Memory B cell (primary cell): ENCODE measurements at regions not wholly inside any gene's neighbourhood (a gene's known extent, or its start where the extent isn't known, plus 50 kb on each side); places are given as distances from the start of the nearest gene placed in this dataset.

Source experiments
- ATAC-seq: fragments of 150-1000 bp; cut with Tn5 transposase; 2 replicates; pipeline ENCODE4 v1.10.0; 2021; ENCODE audit warnings: low read depth, mild to moderate bottlenecking, moderate library complexity
- DNase-seq, 2 donors: peaks; one replicate each; pipeline ENCODE4 v3.0.0; 2022; ENCODE audit warnings: low spot score in 2 of 2
- H3K27ac Mint-ChIP-seq: one replicate; pipeline ENCODE4 v1.8.0; 2022; ENCODE audit warnings: mild to moderate bottlenecking, moderate library complexity, mixed read lengths
- H3K27me3 Mint-ChIP-seq: one replicate; pipeline ENCODE4 v1.8.0; 2022; ENCODE audit warnings: mixed read lengths
- H3K36me3 Mint-ChIP-seq: one replicate; pipeline ENCODE4 v1.8.0; 2022; ENCODE audit warnings: mild to moderate bottlenecking, mixed read lengths
- H3K4me1 Mint-ChIP-seq: one replicate; pipeline ENCODE4 v1.8.0; 2022; ENCODE audit warnings: mixed read lengths
- H3K4me3 Mint-ChIP-seq: one replicate; pipeline ENCODE4 v1.8.0; 2022; ENCODE audit warnings: mild to moderate bottlenecking, moderate library complexity, mixed read lengths
- H3K9me3 Mint-ChIP-seq: one replicate; pipeline ENCODE4 v1.8.0; 2022; ENCODE audit warnings: mixed read lengths

DNA sequence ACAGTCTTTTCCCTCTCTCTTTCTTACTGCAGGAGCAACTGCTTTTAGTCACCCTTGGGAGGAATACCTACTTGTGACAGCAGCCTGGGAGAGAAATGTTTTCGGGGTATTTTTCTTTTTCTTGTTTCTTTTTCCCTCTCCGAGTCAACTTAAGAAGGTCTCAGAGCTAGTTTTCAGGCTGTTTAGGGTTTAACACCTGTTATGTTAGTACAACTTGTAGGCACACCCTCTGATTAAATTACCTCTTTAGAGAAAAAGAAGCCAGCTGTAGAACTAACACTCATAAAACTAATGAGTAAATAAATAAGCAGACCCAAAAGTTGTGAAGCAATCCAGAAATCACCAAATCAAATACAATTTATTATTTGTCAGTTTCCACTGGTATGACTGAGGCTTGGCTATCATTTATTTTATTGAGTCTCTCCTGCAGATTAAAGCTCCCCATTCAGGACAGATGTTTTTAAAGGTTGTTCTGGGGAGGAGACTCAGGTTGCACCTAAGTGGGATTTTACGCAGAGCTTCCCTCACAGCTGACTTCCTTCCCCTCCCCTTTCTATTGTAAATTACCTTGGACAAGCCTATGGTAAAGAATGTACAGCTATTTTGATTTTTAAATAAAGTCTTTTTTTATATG, 112.5 kb downstream of the FOXB1 start:
- DNase-seq: no peak
- Mint-ChIP-seq H3K9me3 (no peaks in the 10 kb centered on the region), H3K36me3 (no peaks in the 10 kb centered on the region), H3K4me1 (no peaks in the 10 kb centered on the region), H3K27ac (no peak overlapping the region), H3K27me3 (no peaks in the 10 kb centered on the region), H3K4me3 (no peak overlapping the region)
- ATAC-seq: no peak

DNA sequence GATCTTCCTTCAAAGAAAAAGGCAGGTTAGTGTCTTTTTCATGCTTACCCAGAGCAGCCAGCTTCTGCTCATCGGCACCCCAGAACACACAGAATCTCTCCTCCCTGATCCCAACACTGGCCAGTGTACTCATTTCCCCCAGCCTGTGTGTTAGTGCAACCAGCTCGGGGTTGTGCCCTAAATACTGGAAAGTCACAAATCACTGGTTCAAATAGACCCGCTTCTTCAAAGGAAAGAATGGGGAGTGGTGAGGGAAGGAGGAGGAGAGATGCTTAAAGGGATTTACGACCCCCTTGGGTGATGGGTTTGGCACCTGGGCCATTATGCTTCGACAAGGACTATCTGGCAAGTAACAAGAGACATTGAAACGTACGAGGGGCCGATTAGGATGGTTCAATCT, 114.0 kb downstream of the FOXB1 start:
- ATAC-seq: no peak

DNA sequence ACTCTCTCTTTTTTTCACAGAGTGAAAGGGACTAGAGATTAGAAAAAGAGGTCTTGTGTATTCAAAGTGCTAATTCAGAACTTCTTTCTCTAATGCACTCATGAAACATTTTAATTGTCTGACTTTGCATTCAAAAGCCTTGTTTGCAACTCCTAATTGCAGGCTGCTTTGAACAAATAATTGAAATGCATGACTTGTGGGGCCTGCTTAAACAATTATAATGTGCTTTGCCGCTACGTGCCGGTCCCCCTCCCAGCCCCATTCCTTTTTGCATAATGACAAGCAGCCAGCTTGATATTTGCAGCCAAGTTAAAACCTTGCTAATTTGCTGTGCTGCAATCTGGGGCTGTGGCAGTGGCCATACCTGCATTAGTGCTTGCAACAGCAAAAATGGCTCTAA, 114.5 kb downstream of the FOXB1 start:
- DNase-seq (no peak), ATAC-seq (no peak)
- H3K27ac Mint-ChIP-seq: no peak overlapping the region

More for the DNA sequence above, 114.0 kb downstream of the FOXB1 start:
- no peaks in the 10 kb centered on the region for H3K27me3 Mint-ChIP-seq
- no peak overlapping the region for H3K4me3 Mint-ChIP-seq
- H3K36me3 Mint-ChIP-seq: no peaks in the 10 kb centered on the region
- DNase-seq: no peak
- no peak overlapping the region for H3K27ac Mint-ChIP-seq
- no peaks in the 10 kb centered on the region for H3K9me3 Mint-ChIP-seq
- H3K4me1 Mint-ChIP-seq: no peaks in the 10 kb centered on the region

DNA sequence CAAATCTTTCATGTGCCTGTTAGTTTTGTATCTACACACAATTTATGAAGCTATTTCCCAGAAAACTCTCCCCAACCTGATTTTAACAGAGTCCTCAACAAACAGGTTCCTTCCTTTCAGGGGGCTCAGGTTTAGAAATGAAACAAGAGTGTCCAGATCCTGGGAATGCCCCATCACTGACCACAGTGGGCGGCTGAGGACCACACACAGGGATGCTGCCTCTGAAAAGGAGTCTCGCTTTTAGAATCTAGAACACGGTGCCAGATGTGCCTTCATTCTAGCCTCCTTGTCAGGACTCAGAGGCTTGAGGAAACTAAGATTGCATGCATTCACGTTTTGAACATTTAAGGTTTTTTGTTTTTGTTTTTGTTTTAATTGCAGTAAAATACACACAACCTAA, 115.0 kb downstream of the FOXB1 start:
- ATAC-seq: no peak
- no peak for DNase-seq
- no peak overlapping the region for H3K4me3 Mint-ChIP-seq
- no peaks in the 10 kb centered on the region for H3K36me3 Mint-ChIP-seq
- no peaks in the 10 kb centered on the region for H3K4me1 Mint-ChIP-seq
- H3K9me3 Mint-ChIP-seq: no peaks in the 10 kb centered on the region
- no peak overlapping the region for H3K27ac Mint-ChIP-seq
- H3K27me3 Mint-ChIP-seq: no peaks in the 10 kb centered on the region

More for the DNA sequence above, 114.5 kb downstream of the FOXB1 start:
- no peaks in the 10 kb centered on the region for H3K36me3 Mint-ChIP-seq
- no peaks in the 10 kb centered on the region for H3K27me3 Mint-ChIP-seq
- H3K4me3 Mint-ChIP-seq: no peak overlapping the region
- H3K9me3 Mint-ChIP-seq: no peaks in the 10 kb centered on the region
- no peaks in the 10 kb centered on the region for H3K4me1 Mint-ChIP-seq

DNA sequence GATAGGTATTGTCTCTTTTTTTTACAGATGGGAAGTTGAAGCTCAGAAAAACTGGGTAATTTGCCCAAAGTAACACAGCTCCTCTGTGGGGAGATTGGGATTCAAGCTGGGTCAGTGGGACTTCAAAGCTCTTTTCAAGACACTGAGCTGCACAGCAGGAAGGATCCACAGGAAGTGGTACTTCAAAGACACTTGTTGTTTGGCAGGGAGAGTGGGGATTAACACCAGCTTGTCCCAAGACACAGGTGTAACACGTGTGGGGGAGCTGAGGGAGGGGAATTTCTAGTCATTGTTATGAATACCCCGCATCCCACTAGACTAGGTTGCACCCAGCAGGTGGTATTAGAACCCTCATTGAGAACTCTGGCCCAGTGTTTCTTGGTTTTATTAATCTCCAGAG, 116.0 kb downstream of the FOXB1 start:
- DNase-seq: no peak
- H3K36me3 Mint-ChIP-seq: no peaks in the 10 kb centered on the region
- ATAC-seq: no peak
- H3K27ac Mint-ChIP-seq: no peak overlapping the region
- no peaks in the 10 kb centered on the region for H3K4me1 Mint-ChIP-seq
- no peaks in the 10 kb centered on the region for H3K9me3 Mint-ChIP-seq
- H3K27me3 Mint-ChIP-seq: no peaks in the 10 kb centered on the region
- H3K4me3 Mint-ChIP-seq: no peak overlapping the region

DNA sequence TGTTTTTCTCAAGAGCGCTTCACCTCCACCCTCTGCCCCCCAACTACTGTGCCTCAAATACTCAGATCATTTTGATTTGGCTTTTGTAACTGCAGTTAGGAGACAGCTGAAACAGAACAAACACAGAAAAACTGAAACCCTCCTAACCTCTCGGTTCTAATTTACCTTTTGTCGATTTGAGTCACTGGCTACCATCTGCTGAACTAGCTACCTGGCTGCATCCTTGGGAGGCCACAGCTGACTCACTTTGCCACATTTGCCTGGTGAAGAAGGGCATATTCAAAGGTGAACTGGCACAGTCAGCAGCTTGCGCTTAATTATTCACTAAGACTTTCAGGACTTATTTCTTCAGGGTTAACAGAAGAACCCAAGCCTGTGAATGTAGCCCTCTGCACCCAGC, 117.7 kb downstream of the FOXB1 start:
- Mint-ChIP-seq H3K4me1 (peaks cover 2% of the 10 kb centered on the region), H3K36me3 (no peaks in the 10 kb centered on the region), H3K27ac (no peak overlapping the region), H3K4me3 (no peak overlapping the region), H3K9me3 (no peaks in the 10 kb centered on the region), H3K27me3 (no peaks in the 10 kb centered on the region)
- ATAC-seq: no peak
- no peak for DNase-seq

DNA sequence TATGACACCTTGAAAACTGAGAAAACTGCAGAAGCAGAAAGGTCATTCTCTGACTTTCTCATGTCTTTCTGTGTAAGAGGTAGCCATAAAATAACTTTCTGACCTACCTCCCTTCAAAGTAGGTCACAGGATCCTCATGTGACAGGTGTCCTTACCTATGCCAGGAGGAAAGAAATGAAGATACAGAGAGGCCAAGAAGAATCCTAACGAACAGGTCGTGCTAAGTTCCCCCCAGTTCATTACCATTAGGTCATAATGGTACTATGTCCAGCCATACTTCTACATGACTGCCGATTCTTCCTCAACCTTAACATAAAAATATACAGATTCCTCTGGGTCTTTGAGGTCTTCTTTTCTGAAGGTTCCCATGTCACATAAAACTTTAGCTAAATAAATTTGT, 118.6 kb downstream of the FOXB1 start:
- Mint-ChIP-seq H3K4me3 (no peak overlapping the region), H3K27ac (no peak overlapping the region), H3K27me3 (no peaks in the 10 kb centered on the region), H3K36me3 (no peaks in the 10 kb centered on the region), H3K9me3 (no peaks in the 10 kb centered on the region), H3K4me1 (peaks cover 7% of the 10 kb centered on the region)
- ATAC-seq: no peak
- no peak for DNase-seq

DNA sequence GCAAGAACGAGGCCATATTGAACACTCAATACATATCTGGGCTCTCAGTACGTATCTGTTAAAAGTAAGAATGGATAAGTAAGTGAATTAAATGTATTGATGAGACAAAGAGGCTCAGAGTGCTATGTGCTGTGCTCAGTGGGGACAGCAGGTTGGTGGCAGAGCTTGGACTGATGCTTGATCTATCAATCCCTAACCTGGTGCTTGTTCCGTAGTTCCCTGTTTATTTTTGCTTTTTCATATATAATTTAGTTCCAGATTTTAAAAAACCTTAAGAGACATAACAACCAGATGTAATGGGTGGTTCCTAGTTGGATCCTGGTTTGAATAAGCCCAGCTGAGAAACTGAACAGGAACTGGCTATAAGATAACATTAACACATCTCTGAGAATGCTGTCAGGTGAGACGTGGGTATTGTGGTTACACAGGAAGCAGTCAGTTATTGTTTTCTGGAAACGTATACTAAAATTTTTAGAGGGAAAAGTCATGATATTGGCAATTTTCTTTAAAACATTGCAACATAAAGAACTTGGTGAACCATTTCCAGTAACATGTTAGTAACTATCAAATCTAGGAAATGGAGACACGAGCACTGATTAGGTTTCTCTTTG, 120.5 kb downstream of the FOXB1 start:
- DNase-seq (no peak), ATAC-seq (no peak)
- H3K27ac Mint-ChIP-seq: no peak overlapping the region
- H3K36me3 Mint-ChIP-seq: no peaks in the 10 kb centered on the region
- peaks cover 7% of the 10 kb centered on the region for H3K4me1 Mint-ChIP-seq
- no peaks in the 10 kb centered on the region for H3K27me3 Mint-ChIP-seq
- no peak overlapping the region for H3K4me3 Mint-ChIP-seq
- no peaks in the 10 kb centered on the region for H3K9me3 Mint-ChIP-seq

DNA sequence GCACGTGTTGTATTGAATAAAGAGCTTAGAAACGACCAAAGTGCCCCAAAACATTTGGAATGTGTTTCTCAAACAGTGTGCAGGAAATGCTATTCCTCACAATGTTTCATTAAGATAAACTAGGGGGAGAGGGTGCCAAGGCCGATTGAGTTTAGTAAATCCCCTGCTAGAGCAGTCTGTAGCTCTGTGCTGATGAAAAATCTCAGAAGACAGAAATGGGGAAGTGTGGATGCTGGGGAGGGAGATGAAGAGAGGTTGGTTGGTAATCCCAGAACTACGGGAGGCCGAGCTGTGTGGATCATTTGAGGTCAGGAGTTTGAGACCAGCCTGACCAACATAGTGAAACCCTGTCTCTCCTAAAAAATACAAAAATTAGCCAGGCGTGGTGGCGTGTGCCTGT, 121.2 kb downstream of the FOXB1 start:
- no peaks in the 10 kb centered on the region for H3K27me3 Mint-ChIP-seq
- H3K4me1 Mint-ChIP-seq: peaks cover 7% of the 10 kb centered on the region
- no peak for DNase-seq
- no peaks in the 10 kb centered on the region for H3K36me3 Mint-ChIP-seq
- ATAC-seq: no peak
- no peaks in the 10 kb centered on the region for H3K9me3 Mint-ChIP-seq
- H3K27ac Mint-ChIP-seq: no peak overlapping the region
- H3K4me3 Mint-ChIP-seq: no peak overlapping the region

DNA sequence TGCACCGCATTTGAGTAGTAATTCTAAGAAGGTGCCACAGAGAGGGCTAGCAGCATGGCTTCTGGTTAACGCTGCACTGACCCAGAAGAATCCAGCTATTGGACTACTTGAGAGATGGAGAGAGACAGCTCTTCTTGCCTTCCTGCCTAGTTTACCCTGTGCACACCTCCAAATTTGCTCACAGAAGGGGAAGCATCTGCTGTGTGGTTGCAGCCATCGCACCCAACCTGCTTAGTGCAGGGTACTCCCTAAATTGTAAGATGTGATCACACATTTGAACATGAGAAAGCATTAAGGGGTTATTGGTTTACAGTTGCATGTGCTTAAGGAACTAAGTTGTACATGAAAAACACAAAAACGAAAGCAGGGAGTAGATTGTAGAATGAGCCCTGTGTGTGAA, 122.1 kb downstream of the FOXB1 start:
- Mint-ChIP-seq H3K9me3 (no peaks in the 10 kb centered on the region), H3K4me3 (no peak overlapping the region), H3K4me1 (peaks cover 7% of the 10 kb centered on the region), H3K27me3 (no peaks in the 10 kb centered on the region), H3K27ac (peak overlapping the region; percentile 46), H3K36me3 (no peaks in the 10 kb centered on the region)
- no peak for DNase-seq
- ATAC-seq: no peak

DNA sequence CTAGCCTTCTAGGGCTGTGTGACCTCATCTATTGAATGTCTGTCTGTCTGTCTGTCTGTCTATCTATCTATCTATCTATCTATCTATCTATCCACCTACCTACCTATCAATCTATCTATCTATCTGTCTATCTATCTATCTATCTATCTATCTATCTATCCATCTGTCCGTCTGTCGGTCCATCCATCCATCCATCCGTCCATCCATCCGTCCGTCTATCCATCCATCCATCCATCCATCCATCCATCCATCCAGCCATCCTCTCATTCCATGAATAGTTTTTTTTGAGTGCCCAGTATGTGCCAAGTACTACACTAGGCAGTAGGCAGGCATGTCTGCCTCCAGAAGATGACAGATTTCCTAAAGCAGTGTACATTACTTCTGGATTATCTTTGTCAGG, 122.5 kb downstream of the FOXB1 start:
- Mint-ChIP-seq H3K4me1 (peaks cover 7% of the 10 kb centered on the region), H3K4me3 (peak overlapping the region; percentile 87), H3K27ac (no peak overlapping the region), H3K9me3 (no peaks in the 10 kb centered on the region), H3K27me3 (no peaks in the 10 kb centered on the region), H3K36me3 (no peaks in the 10 kb centered on the region)
- no peak for ATAC-seq
- no peak for DNase-seq

DNA sequence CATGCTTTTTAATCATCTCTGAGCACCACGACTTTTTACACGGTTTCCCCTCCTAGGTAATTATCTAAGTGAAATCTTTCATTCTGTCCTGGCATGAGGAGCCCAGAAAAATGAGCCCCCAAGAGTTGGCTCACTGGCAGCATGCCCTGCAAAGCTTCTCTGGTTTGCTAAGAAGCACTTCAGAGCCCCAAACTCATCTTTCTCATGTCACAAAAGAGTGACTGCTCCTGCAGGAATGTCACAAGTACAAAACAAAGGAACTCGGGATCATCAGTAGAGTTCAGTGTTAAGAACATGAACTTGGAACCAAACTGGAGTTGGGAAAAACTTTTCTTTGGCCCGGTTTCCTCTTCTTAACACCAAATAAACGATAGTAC, 123.9 kb downstream of the FOXB1 start:
- ATAC-seq (no peak), DNase-seq (no peak)
- Mint-ChIP-seq H3K27ac (peak overlapping the region; percentile 90), H3K4me3 (peak overlapping the region; percentile 87), H3K4me1 (peaks cover 7% of the 10 kb centered on the region), H3K36me3 (no peaks in the 10 kb centered on the region), H3K27me3 (peaks cover 4% of the 10 kb centered on the region), H3K9me3 (no peaks in the 10 kb centered on the region)

DNA sequence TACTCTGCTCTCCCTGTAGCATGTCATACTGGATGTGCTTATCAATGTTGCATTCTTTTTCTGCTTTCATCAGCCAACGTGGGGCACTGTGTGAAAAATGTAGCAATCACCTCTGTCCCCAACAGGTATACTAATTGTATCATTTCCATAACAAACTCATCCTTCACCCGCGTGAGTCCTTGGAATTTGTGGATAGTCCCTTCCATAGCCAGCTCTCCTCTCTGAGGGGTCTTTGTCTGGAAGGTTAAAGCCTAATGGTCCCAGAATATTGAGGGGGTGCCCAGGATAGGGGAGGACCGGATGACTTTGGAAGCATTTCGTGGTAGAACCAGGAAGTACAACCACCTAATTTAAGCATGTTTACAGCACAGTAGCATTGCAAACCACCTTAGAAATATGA, 124.6 kb downstream of the FOXB1 start:
- Mint-ChIP-seq H3K27me3 (peaks cover 4% of the 10 kb centered on the region), H3K27ac (peak overlapping the region; percentile 90), H3K4me3 (no peak overlapping the region), H3K4me1 (peaks cover 7% of the 10 kb centered on the region), H3K9me3 (no peaks in the 10 kb centered on the region), H3K36me3 (no peaks in the 10 kb centered on the region)
- DNase-seq (no peak), ATAC-seq (no peak)

DNA sequence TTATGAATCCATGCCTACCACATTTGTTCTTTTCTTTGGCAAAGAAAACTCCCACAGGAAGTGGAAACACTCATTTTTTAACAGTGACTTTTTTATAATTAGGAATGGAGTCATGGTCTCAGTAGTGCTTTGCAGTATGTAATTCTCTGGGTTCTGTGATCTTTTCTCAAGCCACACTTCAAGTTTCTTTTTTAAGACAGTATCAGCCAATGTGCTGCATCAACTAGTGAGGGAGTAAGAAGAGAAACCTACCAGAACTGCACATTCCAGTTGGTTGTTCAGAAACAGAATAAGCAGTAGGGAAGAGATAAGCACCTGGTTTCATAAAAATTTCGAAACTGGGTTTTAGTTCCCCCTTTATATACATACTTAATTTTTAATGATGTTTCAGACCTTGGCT, 126.3 kb downstream of the FOXB1 start:
- Mint-ChIP-seq H3K27me3 (peaks cover 10% of the 10 kb centered on the region), H3K27ac (no peak overlapping the region), H3K9me3 (no peaks in the 10 kb centered on the region), H3K4me3 (no peak overlapping the region), H3K4me1 (peaks cover 7% of the 10 kb centered on the region), H3K36me3 (no peaks in the 10 kb centered on the region)
- no peak for DNase-seq
- ATAC-seq: no peak

DNA sequence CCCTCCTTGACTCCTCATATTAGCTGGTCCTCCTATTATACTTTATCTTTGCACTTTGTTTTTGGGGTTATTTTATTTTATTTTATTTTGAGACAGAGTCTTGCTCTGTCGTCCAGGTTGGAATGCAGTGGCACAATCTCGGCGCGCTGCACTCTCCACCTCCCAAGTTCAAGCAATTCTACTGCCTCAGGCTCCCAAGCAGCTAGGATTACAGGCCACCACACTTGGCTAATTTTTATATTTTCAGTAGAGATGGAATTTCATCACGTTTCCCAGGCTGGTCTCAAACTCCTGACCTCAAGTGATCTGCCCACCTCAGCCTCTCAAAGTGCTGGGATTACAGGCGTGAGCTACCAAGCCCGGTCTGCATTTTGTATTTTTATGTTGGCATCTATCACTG, 126.7 kb downstream of the FOXB1 start:
- Mint-ChIP-seq H3K4me3 (no peak overlapping the region), H3K9me3 (no peaks in the 10 kb centered on the region), H3K36me3 (no peaks in the 10 kb centered on the region), H3K4me1 (peaks cover 7% of the 10 kb centered on the region), H3K27me3 (peaks cover 11% of the 10 kb centered on the region), H3K27ac (no peak overlapping the region)
- no peak for DNase-seq
- no peak for ATAC-seq
